ENCODE measurements at regions not wholly inside any gene's neighbourhood (a gene's known extent, or its start where the extent isn't known, plus 50 kb on each side); places are given as distances from the start of the nearest gene placed in this dataset.

- WGBS, result 92% methylated on average over 1 of the region's 1 CpG
- DNase-seq (ENCODE audit: low spot score), result no peak
- Histone ChIP-seq H3K27ac (ENCODE audit: low read depth in 1 of 2, low read length in 2 of 2) (no peak overlapping the region), H3K4me3 (ENCODE audit: low read depth in 1 of 3, low read length in 3 of 3) (no peak overlapping the region), H3K9me3 (ENCODE audit: control insufficient read depth in 4 of 4, low read length in 3 of 4) (no peaks in the 10 kb centered on the region), H3K36me3 (ENCODE audit: control insufficient read depth in 4 of 4, insufficient read depth in 3 of 4, low read depth in 1 of 4, low read length in 3 of 4) (no peaks in the 10 kb centered on the region), H3K4me1 (ENCODE audit: control insufficient read depth in 4 of 4, insufficient read depth in 4 of 4, low read length in 3 of 4) (peaks cover 0 to 4% (median 2%) of the 10 kb centered on the region in 4 donors), H3K27me3 (ENCODE audit: control insufficient read depth in 4 of 4, insufficient read depth in 4 of 4, low read length in 3 of 4) (no peaks in the 10 kb centered on the region), H3K9ac (ENCODE audit: low read depth in 1 of 2, low read length in 2 of 2) (no peak overlapping the region)
- TF ChIP-seq GABPA (IDR thresholded peaks at IDR 0.05 in 1 of 2, conservative IDR thresholded peaks at IDR 0.05 in 1 of 2) (no peak), JUND (IDR thresholded peaks at IDR 0.05) (no peak), HNF4G (IDR thresholded peaks at IDR 0.05) (no peak), REST (IDR thresholded peaks at IDR 0.05) (no peak), RAD21 (IDR thresholded peaks at IDR 0.05) (no peak), RXRA (IDR thresholded peaks at IDR 0.05) (no peak), TAF1 (conservative IDR thresholded peaks at IDR 0.05) (no peak), HNF4A (conservative IDR thresholded peaks at IDR 0.05) (no peak), FOXA1 (IDR thresholded peaks at IDR 0.05) (no peak), ZBTB33 (IDR thresholded peaks at IDR 0.05) (no peak), NR2F2 (IDR thresholded peaks at IDR 0.05) (no peak), MAX (IDR thresholded peaks at IDR 0.05) (no peak), CTCF (IDR thresholded peaks at IDR 0.05; ENCODE audit: low read depth, low read length, missing input control) (no peak), ATF3 (IDR thresholded peaks at IDR 0.05) (no peak), EGR1 (IDR thresholded peaks at IDR 0.05; ENCODE audit: low read depth in 2 of 2) (no peak), SP1 (IDR thresholded peaks at IDR 0.05) (no peak), FOXA2 (IDR thresholded peaks at IDR 0.05) (no peak), YY1 (IDR thresholded peaks at IDR 0.05) (no peak)
Measured at GRCh38 chr7:41629711-41630111, 73.2 kb downstream of the INHBA start.

All from liver (tissue), 8 donors.